Gastrocnemius medialis (tissue), 4 donors: ENCODE measurements at regions not wholly inside any gene's neighbourhood (a gene's known extent, or its start where the extent isn't known, plus 50 kb on each side); places are given as distances from the start of the nearest gene placed in this dataset.

ENCODE experiments used
- ATAC-seq, 2 donors: fragments of 150-250 bp; one replicate each; pipeline ENCODE4 v1.9.1; 2016
- DNase-seq, 2 donors: peaks; one replicate each; pipeline ENCODE4 v3.0.0-alpha.2; 2019
- H3K27ac ChIP-seq, 4 donors: fragments of 200-600 bp; sonication (generic); 1 replicate in 1 of 4; 2 replicates in 3 of 4; pipeline ENCODE4 v1.5.1; 2016 to 2018; ENCODE audit warnings: mild to moderate bottlenecking in 2 of 4, moderate library complexity in 1 of 4
- H3K27me3 ChIP-seq, 3 donors: fragments of 200-600 bp; sonication (generic) in 2 of 3; 1 replicate in 1 of 3; 2 replicates in 2 of 3; pipeline versions ENCODE4 v1.5.1 to v1.6.0; 2016 to 2019; ENCODE audit warnings: mild to moderate bottlenecking in 1 of 3, moderate library complexity in 1 of 3
- H3K36me3 ChIP-seq, 2 donors: fragments of 200-600 bp; sonication (generic) in 1 of 2; one replicate each; pipeline ENCODE4 v1.5.1; 2017 to 2018
- H3K4me1 ChIP-seq, 2 donors: fragments of 200-600 bp; sonication (generic) in 1 of 2; one replicate each; pipeline ENCODE4 v1.5.1; 2016 to 2017; ENCODE audit warnings: mild to moderate bottlenecking in 2 of 2
- H3K4me3 ChIP-seq, 4 donors: fragments of 200-600 bp; sonication (generic) in 3 of 4; 1 replicate in 1 of 4; 2 replicates in 3 of 4; pipeline ENCODE4 v1.5.1; 2016 to 2019; ENCODE audit warnings: mild to moderate bottlenecking in 2 of 4
- H3K9me3 ChIP-seq, 3 donors: fragments of 200-600 bp; sonication (generic) in 2 of 3; 1 replicate in 1 of 3; 2 replicates in 2 of 3; pipeline ENCODE4 v1.5.1; 2016 to 2019
- POLR2A ChIP-seq, 2 donors: fragments of 450-650 bp; IDR thresholded peaks; one replicate each; pipeline ENCODE4 v1.6.1; 2017; ENCODE audit warnings: antibody characterized with exemption in 2 of 2, mild to moderate bottlenecking in 2 of 2, moderate library complexity in 2 of 2
- in situ Hi-C, 4 donors: fragments of 200-750 bp; cut with MboI; loops; one replicate each; pipeline versions ENCODE4 v1.15.0 to v1.8.0; 2017; ENCODE audit warnings: low sequenced_read_pairs in 4 of 4
- intact Hi-C: fragments of 100-400 bp; cut with DNase I; formaldehyde crosslinking; loops from one replicate; pipeline ENCODE4 v1.15.1; 2023; ENCODE audit warnings: low total_unique reads
- TF ChIP-seq, protein P1 (sequence below), 5 experiments: fragments of 450-650 bp in 3 of 5; fragments of 200-600 bp in 2 of 5; sonication (generic) in 2 of 5; IDR thresholded peaks in 4 of 5; conservative IDR thresholded peaks in 1 of 5; 1 replicate in 4 of 5; 2 replicates in 1 of 5; pipeline ENCODE4 v1.5.1; 2016 to 2019; ENCODE audit warnings: antibody characterized with exemption in 5 of 5, mild to moderate bottlenecking in 3 of 5, moderate library complexity in 3 of 5

DNA sequence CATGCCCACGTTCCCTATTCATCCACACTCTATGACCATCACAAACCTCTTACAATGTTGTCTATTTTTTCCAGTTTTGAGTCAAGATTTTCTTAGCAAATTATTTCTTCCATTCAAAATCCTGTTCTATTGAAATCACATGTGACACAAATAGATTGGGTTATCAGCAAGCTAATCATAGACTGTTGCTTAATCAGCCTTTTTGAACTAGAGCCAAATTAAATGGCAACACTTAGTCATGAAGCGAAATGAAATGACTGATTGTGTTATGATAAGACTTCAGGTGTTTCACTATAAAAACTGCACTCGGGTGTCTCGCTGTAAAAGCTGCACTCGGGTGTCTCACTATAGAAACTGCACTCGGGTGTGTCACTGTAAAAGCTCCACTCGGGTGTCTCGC is 890.0 kb upstream of the FRG1 start:
- Histone ChIP-seq H3K36me3 (no peaks in the 10 kb centered on the region), H3K9me3 (no peaks in the 10 kb centered on the region), H3K4me1 (peaks cover 0 to 9% of the 10 kb centered on the region in 2 donors), H3K27me3 (no peaks in the 10 kb centered on the region), H3K27ac (no peak overlapping the region), H3K4me3 (peak overlapping the region in 2 of 4 donors; percentile 13 to 36)
- in situ Hi-C loops (no loop called here), intact Hi-C loops (no loop called here)
- ATAC-seq (no peak), DNase-seq (no peak)
- TF ChIP-seq, protein P1, sequence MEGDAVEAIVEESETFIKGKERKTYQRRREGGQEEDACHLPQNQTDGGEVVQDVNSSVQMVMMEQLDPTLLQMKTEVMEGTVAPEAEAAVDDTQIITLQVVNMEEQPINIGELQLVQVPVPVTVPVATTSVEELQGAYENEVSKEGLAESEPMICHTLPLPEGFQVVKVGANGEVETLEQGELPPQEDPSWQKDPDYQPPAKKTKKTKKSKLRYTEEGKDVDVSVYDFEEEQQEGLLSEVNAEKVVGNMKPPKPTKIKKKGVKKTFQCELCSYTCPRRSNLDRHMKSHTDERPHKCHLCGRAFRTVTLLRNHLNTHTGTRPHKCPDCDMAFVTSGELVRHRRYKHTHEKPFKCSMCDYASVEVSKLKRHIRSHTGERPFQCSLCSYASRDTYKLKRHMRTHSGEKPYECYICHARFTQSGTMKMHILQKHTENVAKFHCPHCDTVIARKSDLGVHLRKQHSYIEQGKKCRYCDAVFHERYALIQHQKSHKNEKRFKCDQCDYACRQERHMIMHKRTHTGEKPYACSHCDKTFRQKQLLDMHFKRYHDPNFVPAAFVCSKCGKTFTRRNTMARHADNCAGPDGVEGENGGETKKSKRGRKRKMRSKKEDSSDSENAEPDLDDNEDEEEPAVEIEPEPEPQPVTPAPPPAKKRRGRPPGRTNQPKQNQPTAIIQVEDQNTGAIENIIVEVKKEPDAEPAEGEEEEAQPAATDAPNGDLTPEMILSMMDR (IDR thresholded peaks at IDR 0.05 in 4 of 5, conservative IDR thresholded peaks at IDR 0.05 in 1 of 5): no peak
- no peak for TF ChIP-seq POLR2A (IDR thresholded peaks at IDR 0.05)

DNA sequence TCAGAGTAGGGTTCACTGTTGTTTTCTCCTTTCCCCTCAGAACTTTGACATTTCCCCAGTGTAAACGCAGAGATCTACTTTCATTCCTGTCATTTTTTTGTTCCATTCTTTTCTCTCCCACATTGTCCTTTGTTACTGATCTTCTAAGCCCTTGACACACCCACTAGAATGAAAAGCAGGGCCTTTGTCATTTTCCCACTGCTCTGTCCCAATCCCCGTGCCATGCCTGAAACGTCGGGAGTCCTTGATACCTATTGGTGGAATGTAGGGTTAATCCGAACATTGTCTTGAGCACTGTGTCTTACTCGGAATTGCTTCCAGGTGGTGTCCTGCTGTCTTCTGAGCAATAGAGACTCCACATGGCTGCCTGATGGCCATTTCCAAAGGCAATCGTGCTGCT is 887.1 kb upstream of the FRG1 start:
- no peaks in the 10 kb centered on the region for H3K36me3 ChIP-seq
- ATAC-seq: no peak
- DNase-seq: no peak
- in situ Hi-C loops: no loop called here
- intact Hi-C loops: no loop called here
- H3K27ac ChIP-seq: no peak overlapping the region
- H3K27me3 ChIP-seq: no peaks in the 10 kb centered on the region
- no peak for TF ChIP-seq POLR2A (IDR thresholded peaks at IDR 0.05)
- TF ChIP-seq, protein P1 (IDR thresholded peaks at IDR 0.05 in 4 of 5, conservative IDR thresholded peaks at IDR 0.05 in 1 of 5): no peak
- H3K4me1 ChIP-seq: peaks cover 0 to 9% of the 10 kb centered on the region in 2 donors
- H3K9me3 ChIP-seq: no peaks in the 10 kb centered on the region
- no peak overlapping the region for H3K4me3 ChIP-seq

DNA sequence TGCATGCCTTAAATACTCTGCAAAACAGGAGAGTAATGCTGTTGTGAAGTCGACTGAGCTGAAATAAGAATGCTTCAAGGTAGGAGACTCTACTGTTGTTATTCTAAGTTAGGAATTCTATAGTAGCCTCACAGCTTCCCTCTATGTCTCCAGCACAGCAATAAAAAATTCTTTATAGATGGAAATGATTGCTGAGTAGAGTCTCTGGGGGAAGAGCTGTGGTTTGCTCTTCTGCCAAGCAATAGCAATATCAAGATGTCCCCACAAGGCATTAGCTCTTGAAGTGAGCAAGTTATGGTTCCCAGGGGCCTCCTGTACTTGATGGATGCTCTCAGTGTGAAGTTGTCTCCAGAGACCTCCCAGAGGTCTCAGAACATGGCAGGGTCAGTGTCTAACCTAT is 880.6 kb upstream of the FRG1 start:
- in situ Hi-C loops: no loop called here
- no peak overlapping the region for H3K27ac ChIP-seq
- no peaks in the 10 kb centered on the region for H3K9me3 ChIP-seq
- no peaks in the 10 kb centered on the region for H3K27me3 ChIP-seq
- DNase-seq (no peak), ATAC-seq (no peak)
- no peaks in the 10 kb centered on the region for H3K4me1 ChIP-seq
- intact Hi-C loops: no loop called here
- no peak for TF ChIP-seq POLR2A (IDR thresholded peaks at IDR 0.05)
- TF ChIP-seq, protein P1 (IDR thresholded peaks at IDR 0.05 in 4 of 5, conservative IDR thresholded peaks at IDR 0.05 in 1 of 5): no peak
- H3K36me3 ChIP-seq: no peaks in the 10 kb centered on the region
- H3K4me3 ChIP-seq: no peak overlapping the region

DNA sequence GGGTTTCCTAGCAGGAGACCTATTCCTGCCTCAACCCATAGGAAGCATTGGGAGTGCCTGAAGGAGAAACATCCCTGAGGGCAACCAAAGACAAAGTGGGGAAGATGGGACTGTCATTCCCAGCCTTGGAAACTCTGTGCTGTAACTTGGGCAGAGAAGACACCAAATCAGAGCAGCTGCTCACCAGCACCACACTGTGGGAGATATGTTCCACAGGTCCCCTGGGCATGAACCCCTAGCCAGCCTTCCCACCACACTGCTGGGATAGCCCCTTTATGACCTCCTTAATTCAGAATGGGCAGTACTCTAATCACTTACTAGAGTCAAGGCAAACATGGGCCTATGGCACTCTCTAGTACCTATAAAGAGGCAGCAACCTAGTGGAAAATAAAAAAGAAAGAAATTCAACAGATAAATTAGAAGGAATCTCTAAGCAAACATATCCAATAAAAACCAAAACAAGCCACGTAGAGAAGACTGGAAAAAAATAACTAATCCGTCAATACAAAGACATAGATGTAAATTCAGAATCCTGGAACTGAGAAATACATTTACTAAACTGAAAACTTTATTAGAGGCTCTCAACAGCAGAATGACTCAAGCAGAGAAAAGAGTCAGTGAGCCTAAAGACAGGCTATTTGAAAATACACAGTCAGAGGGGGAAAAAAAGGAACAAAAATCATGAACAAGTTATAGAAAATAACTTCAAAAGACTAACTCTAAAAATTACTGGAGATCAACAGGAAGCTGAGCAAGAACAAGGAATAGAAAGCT is 878.4 kb upstream of the FRG1 start:
- Histone ChIP-seq H3K27ac (no peak overlapping the region), H3K9me3 (no peaks in the 10 kb centered on the region), H3K4me3 (no peak overlapping the region), H3K36me3 (no peaks in the 10 kb centered on the region), H3K27me3 (no peaks in the 10 kb centered on the region), H3K4me1 (no peaks in the 10 kb centered on the region)
- in situ Hi-C loops: no loop called here
- intact Hi-C loops: no loop called here
- no peak for ATAC-seq
- no peak for TF ChIP-seq POLR2A (IDR thresholded peaks at IDR 0.05)
- TF ChIP-seq, protein P1 (IDR thresholded peaks at IDR 0.05 in 4 of 5, conservative IDR thresholded peaks at IDR 0.05 in 1 of 5): no peak
- no peak for DNase-seq

DNA sequence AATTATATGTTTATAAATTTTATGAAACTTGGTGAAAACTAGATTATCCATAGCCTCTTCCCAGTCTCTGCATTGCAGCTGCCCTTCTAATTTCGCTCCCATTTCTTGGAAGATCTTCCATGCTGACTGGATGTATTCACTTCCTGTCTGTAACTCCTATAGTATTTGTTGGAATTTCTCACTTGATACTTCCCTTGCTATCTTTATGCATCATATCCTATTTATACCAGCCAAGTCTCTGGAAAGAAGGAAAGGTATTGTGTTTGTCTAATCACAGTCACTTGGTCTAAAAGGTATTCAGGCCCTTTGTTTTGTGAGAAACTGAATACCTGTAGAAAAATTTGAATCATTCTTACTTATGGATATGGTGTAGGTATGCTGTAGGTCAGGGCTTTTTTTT is 870.9 kb upstream of the FRG1 start:
- Histone ChIP-seq H3K4me3 (no peak overlapping the region), H3K27ac (no peak overlapping the region), H3K36me3 (no peaks in the 10 kb centered on the region), H3K27me3 (no peaks in the 10 kb centered on the region), H3K9me3 (no peaks in the 10 kb centered on the region), H3K4me1 (no peaks in the 10 kb centered on the region)
- in situ Hi-C loops: no loop called here
- DNase-seq (no peak), ATAC-seq (no peak)
- intact Hi-C loops: no loop called here
- TF ChIP-seq, protein P1 (IDR thresholded peaks at IDR 0.05 in 4 of 5, conservative IDR thresholded peaks at IDR 0.05 in 1 of 5): no peak
- no peak for TF ChIP-seq POLR2A (IDR thresholded peaks at IDR 0.05)
